SK-N-SH (cell line): ENCODE measurements at regions not wholly inside any gene's neighbourhood (a gene's known extent, or its start where the extent isn't known, plus 50 kb on each side); places are given as distances from the start of the nearest gene placed in this dataset.

Experiments
- CTCF ChIA-PET: fragments of 300-600, 350-600 bp; formaldehyde crosslinking; extraction: SDS; loops from one replicate; lab custom pipeline; 2021; lab: Yijun Ruan, JAX
- POLR2A ChIA-PET: fragments of 350-600 bp; sonication (Branson Sonifier 250); formaldehyde crosslinking; extraction: SDS; loops from one replicate; lab custom pipeline; 2020; ENCODE audit warnings: antibody characterized with exemption, inconsistent platforms; lab: Yijun Ruan, JAX
- DNase-seq: peaks from one replicate; pipeline ENCODE4 v3.0.0; 2012
- H2AFZ ChIP-seq: fragments of 200-600 bp; sonication (generic); 2 replicates; pipeline ENCODE4 v1.8.1; 2016; ENCODE audit warnings: antibody characterized with exemption, mild to moderate bottlenecking, low read depth
- H3F3A ChIP-seq: fragments of 200-600 bp; sonication (generic); replicated peaks from 2 replicates; pipeline ENCODE3; 2016; ENCODE audit warnings: antibody characterized with exemption, mild to moderate bottlenecking; ENCODE audit not compliant: insufficient read depth
- H3K27ac ChIP-seq, 2 experiments: fragments of 200-500 bp in 1 of 2; fragments of 200-600 bp in 1 of 2; sonication (Bioruptor generic) in 1 of 2; sonication (generic), shearing (Covaris generic) in 1 of 2; 2 replicates each; pipeline versions ENCODE4 v1.5.1 to v1.6.1; 2014 to 2016; ENCODE audit warnings: low read depth in 2 of 2, inconsistent platforms in 1 of 2, low read length in 1 of 2, mild to moderate bottlenecking in 1 of 2, mixed read lengths in 1 of 2
- H3K27me3 ChIP-seq: fragments of 200-600 bp; sonication (generic), shearing (Covaris generic); 2 replicates; pipeline ENCODE4 v1.6.1; 2016; ENCODE audit warnings: mixed run types; ENCODE audit not compliant: insufficient read depth
- H3K36me3 ChIP-seq, 2 experiments: fragments of 200-500 bp in 1 of 2; fragments of 200-600 bp in 1 of 2; sonication (Bioruptor generic) in 1 of 2; sonication (generic) in 1 of 2; replicated peaks in 1 of 2; 2 replicates each; pipeline versions ENCODE3 to v1.5.1; 2014 to 2016; ENCODE audit warnings: low read length in 1 of 2, mild to moderate bottlenecking in 1 of 2; ENCODE audit not compliant: insufficient read depth in 2 of 2, control insufficient read depth in 1 of 2
- H3K4me1 ChIP-seq, 2 experiments: fragments of 200-500 bp in 1 of 2; fragments of 200-600 bp in 1 of 2; sonication (Bioruptor generic) in 1 of 2; sonication (generic), shearing (Covaris generic) in 1 of 2; 2 replicates each; pipeline versions ENCODE4 v1.5.1 to v1.6.1; 2014 to 2016; ENCODE audit warnings: low read depth in 1 of 2, low read length in 1 of 2, mixed run types in 1 of 2; ENCODE audit not compliant: insufficient read depth in 2 of 2, control insufficient read depth in 1 of 2
- H3K4me2 ChIP-seq: fragments of 200-600 bp; sonication (generic), shearing (Covaris generic); 2 replicates; pipeline ENCODE4 v1.6.1; 2017; ENCODE audit warnings: mixed run types
- H3K4me3 ChIP-seq, 2 experiments: fragments of 200-500 bp in 1 of 2; fragments of 200-600 bp in 1 of 2; sonication (Bioruptor generic) in 1 of 2; sonication (generic), shearing (Covaris generic) in 1 of 2; 2 replicates each; pipeline versions ENCODE4 v1.5.1 to v1.8.1; 2014 to 2016; ENCODE audit warnings: low read depth in 2 of 2, inconsistent platforms in 1 of 2, low read length in 1 of 2, mild to moderate bottlenecking in 1 of 2, mixed read lengths in 1 of 2, moderate library complexity in 1 of 2
- H3K79me2 ChIP-seq: fragments of 200-600 bp; sonication (generic); 2 replicates; pipeline ENCODE4 v1.8.1; 2017; ENCODE audit warnings: mild to moderate bottlenecking; ENCODE audit not compliant: insufficient read depth
- H3K9ac ChIP-seq: fragments of 200-600 bp; sonication (generic); 2 replicates; pipeline ENCODE4 v1.6.1; 2017; ENCODE audit warnings: mixed run types
- H3K9me2 ChIP-seq: fragments of 200-600 bp; sonication (generic); 2 replicates; pipeline ENCODE4 v1.6.1; 2017; ENCODE audit warnings: mixed run types
- H3K9me3 ChIP-seq: fragments of 200-600 bp; sonication (generic); 2 replicates; pipeline ENCODE4 v1.6.1; 2017; ENCODE audit warnings: mixed run types, mild to moderate bottlenecking, moderate library complexity
- H4K20me1 ChIP-seq: fragments of 200-600 bp; sonication (generic); 2 replicates; pipeline ENCODE4 v1.6.1; 2017; ENCODE audit warnings: mild to moderate bottlenecking, mixed run types; ENCODE audit not compliant: insufficient read depth
- CHD2 ChIP-seq: fragments of 150-350 bp; IDR thresholded peaks from 2 replicates; pipeline ENCODE4 v1.6.1; 2018; ENCODE audit warnings: low read length; ENCODE audit not compliant: partially characterized antibody
- CTCF ChIP-seq: fragments of 200-600 bp; sonication (generic); IDR thresholded peaks from 2 replicates; pipeline ENCODE4 v1.6.1; 2017; ENCODE audit warnings: antibody characterized with exemption, mild to moderate bottlenecking, moderate library complexity
- EP300 ChIP-seq, 2 experiments: IDR thresholded peaks; 2 replicates each; pipeline versions ENCODE4 v1.4.0 to v1.6.1; 2012; ENCODE audit warnings: borderline replicate concordance in 1 of 2, low read depth in 1 of 2, low read length in 1 of 2
- EZH2phosphoT487 ChIP-seq: fragments of 200-600 bp; sonication (generic); IDR thresholded peaks from 2 replicates; pipeline ENCODE4 v1.6.1; 2017; ENCODE audit warnings: low read depth, mixed run types, mild to moderate bottlenecking, antibody characterized with exemption, moderate library complexity, borderline replicate concordance
- FOXJ3 ChIP-seq: sonication (generic); formaldehyde crosslinking; IDR thresholded peaks from 2 replicates; pipeline ENCODE4 v1.5.1; 2020; ENCODE audit warnings: mild to moderate bottlenecking, missing genetic modification reagents
- FOXM1 ChIP-seq: IDR thresholded peaks from 2 replicates; pipeline ENCODE4 v1.4.0; 2012; ENCODE audit warnings: low read depth, mild to moderate bottlenecking
- GABPA ChIP-seq: IDR thresholded peaks from 2 replicates; pipeline ENCODE4 v1.4.0; 2012; ENCODE audit warnings: low read depth, mild to moderate bottlenecking
- GATA2 ChIP-seq: sonication (generic); formaldehyde crosslinking; IDR thresholded peaks from 2 replicates; pipeline ENCODE4 v1.5.0; 2020; ENCODE audit warnings: mild to moderate bottlenecking, missing genetic modification reagents
- NFIC ChIP-seq: IDR thresholded peaks from 2 replicates; pipeline ENCODE4 v1.4.0; 2012; ENCODE audit warnings: borderline replicate concordance
- POLR2AphosphoS5 ChIP-seq: IDR thresholded peaks from 2 replicates; pipeline ENCODE4 v1.6.1; 2012; ENCODE audit warnings: low read depth, low read length
- RAD21 ChIP-seq: IDR thresholded peaks from 2 replicates; pipeline ENCODE4 v1.6.1; 2012; ENCODE audit warnings: mild to moderate bottlenecking, low read length
- RCOR1 ChIP-seq: fragments of 150-350 bp; IDR thresholded peaks from 2 replicates; pipeline ENCODE4 v1.6.1; 2017; ENCODE audit warnings: antibody characterized with exemption, low read length
- REST ChIP-seq: IDR thresholded peaks from 2 replicates; pipeline ENCODE4 v1.6.1; 2012; ENCODE audit warnings: mild to moderate bottlenecking, low read depth, low read length, moderate library complexity
- RFX5 ChIP-seq: IDR thresholded peaks from 2 replicates; pipeline ENCODE4 v1.6.1; 2012; ENCODE audit warnings: mild to moderate bottlenecking, improper control_type of control experiment, low read length
- SMC3 ChIP-seq: IDR thresholded peaks from 2 replicates; pipeline ENCODE4 v1.6.1; 2012; ENCODE audit warnings: low read depth, low read length, improper control_type of control experiment
- TAF1 ChIP-seq: IDR thresholded peaks from 2 replicates; pipeline ENCODE4 v1.6.1; 2012; ENCODE audit warnings: low read depth, mild to moderate bottlenecking, low read length, moderate library complexity, borderline replicate concordance
- TCF12 ChIP-seq: IDR thresholded peaks from 2 replicates; pipeline ENCODE4 v1.4.0; 2012
- TEAD4 ChIP-seq: IDR thresholded peaks from 2 replicates; pipeline ENCODE4 v1.4.0; 2012; ENCODE audit warnings: mild to moderate bottlenecking, borderline replicate concordance; ENCODE audit not compliant: insufficient read depth
- USF1 ChIP-seq: IDR thresholded peaks from 2 replicates; pipeline ENCODE4 v1.4.0; 2012; ENCODE audit warnings: low read depth, borderline replicate concordance
- USF2 ChIP-seq: fragments of 150-350 bp; IDR thresholded peaks from 2 replicates; pipeline ENCODE4 v1.6.1; 2017; ENCODE audit warnings: antibody characterized with exemption, low read length, low read depth, borderline replicate concordance
- ZBTB33 ChIP-seq: IDR thresholded peaks from 2 replicates; pipeline ENCODE4 v1.4.0; 2012; ENCODE audit warnings: low read depth, borderline replicate concordance
- WGBS: methylation state at CpG from one replicate; pipeline ENCODE4 v1.1.6; 2017; ENCODE audit warnings: low lambda C conversion rate; 5-methylcytosine and 5-hydroxymethylcytosine counted together

- peaks cover 0 to 13% of the 10 kb centered on the region in 2 experiments; a peak in 2 of 4 replicates for H3K4me1 ChIP-seq
- H2AFZ ChIP-seq: no peak overlapping the region
- no peak for DNase-seq
- H3K9me3 ChIP-seq: no peaks in the 10 kb centered on the region
- no peaks in the 10 kb centered on the region for H3K79me2 ChIP-seq
- H4K20me1 ChIP-seq: no peaks in the 10 kb centered on the region
- no peak overlapping the region for H3K4me2 ChIP-seq
- H3K27ac ChIP-seq: peak overlapping the region in 1 of 2 experiments; percentile 86; a peak in 2 of 4 replicates
- no peaks in the 10 kb centered on the region for H3K27me3 ChIP-seq
- no peak for TF ChIP-seq TCF12
- peak; percentile 14; the same call in 1 of the 2 replicates for TF ChIP-seq CTCF
- TF ChIP-seq ZBTB33: no peak
- TF ChIP-seq RAD21: peak; percentile 66
- TF ChIP-seq TAF1: no peak
- TF ChIP-seq EZH2phosphoT487: no peak
- TF ChIP-seq SMC3: peak; percentile 40; the same call in 1 of the 2 replicates
- no peak for TF ChIP-seq NFIC
- no peak for TF ChIP-seq TEAD4
- no peak for TF ChIP-seq EP300 (IDR thresholded peaks at IDR 0.05; ENCODE audit: borderline replicate concordance in 1 of 2, low read depth in 1 of 2, low read length in 1 of 2)
- TF ChIP-seq RFX5: no peak
- no peak for TF ChIP-seq GABPA
- no peak for TF ChIP-seq USF1
- no peak for TF ChIP-seq FOXM1
- no peak for TF ChIP-seq RCOR1
- TF ChIP-seq REST: no peak
- TF ChIP-seq CHD2: no peak
- no peak for TF ChIP-seq GATA2 (CRISPR knock-in tag)
- no peak for TF ChIP-seq POLR2AphosphoS5
- TF ChIP-seq USF2: no peak
- TF ChIP-seq FOXJ3 (CRISPR knock-in tag): no peak
- no peak overlapping the region for H3K4me3 ChIP-seq
- WGBS: 79% methylated on average over 2 of the region's 2 CpGs
- ChIA-PET POLR2A (interaction anchor here (1.2 kb wide), 1 partner anchor 701 kb away, joined by 3 read pairs; no protein-coding TSS in a partner anchor), CTCF (interaction anchor here (0.6 to 1.8 kb wide), 7 partner anchors 9 to 518 kb away, joined by 3 to 5 read pairs (median 5); no protein-coding TSS in a partner anchor)
- no peaks in the 10 kb centered on the region for H3K9me2 ChIP-seq
- H3F3A ChIP-seq: peaks cover 4% of the 10 kb centered on the region
- H3K36me3 ChIP-seq: no peaks in the 10 kb centered on the region
- H3K9ac ChIP-seq: no peak overlapping the region
Observed at GRCh38 chr6:51531623-51532022, 555.8 kb downstream of the PKHD1 start.
